LoVo (cell line): ENCODE measurements at regions not wholly inside any gene's neighbourhood (a gene's known extent, or its start where the extent isn't known, plus 50 kb on each side); places are given as distances from the start of the nearest gene placed in this dataset.
"Not testable (repeated sequence)": the region's sequence is repeated elsewhere in the genome, so short reads cannot be mapped to it uniquely, and the experiment has no call there.

Experiments used
- DNase-seq: peaks from one replicate; pipeline ENCODE4 v3.0.0-alpha.2; 2016; ENCODE audit warnings: low spot score

- DNase-seq: no peak
Measured at GRCh38 chr20:53664121-53664520, 70.5 kb upstream of the ZNF217 start.

- DNase-seq: not testable (repeated sequence)
Measured at GRCh38 chr20:53663521-53663920, 69.9 kb upstream of the ZNF217 start.

GRCh38 chr20:53662595-53662994 is 69.0 kb upstream of the ZNF217 start:
- DNase-seq: no peak

GRCh38 chr20:53660947-53661381 is 67.3 kb upstream of the ZNF217 start:
- DNase-seq: no peak

GRCh38 chr20:53660078-53660909 is 66.7 kb upstream of the ZNF217 start:
- DNase-seq: no peak

GRCh38 chr20:53658973-53659372 is 65.3 kb upstream of the ZNF217 start:
- DNase-seq: no peak

- DNase-seq: no peak
Measured at GRCh38 chr20:53658322-53658721, 64.7 kb upstream of the ZNF217 start.

- no peak for DNase-seq
Measured at GRCh38 chr20:53657732-53658131, 64.1 kb upstream of the ZNF217 start.

- no peak for DNase-seq
Measured at GRCh38 chr20:53657279-53657678, 63.6 kb upstream of the ZNF217 start.

- DNase-seq: no peak
Measured at GRCh38 chr20:53656293-53657202, 62.9 kb upstream of the ZNF217 start.

GRCh38 chr20:53655625-53656292 is 62.1 kb upstream of the ZNF217 start:
- DNase-seq: no peak

- DNase-seq: peak; percentile 76
Measured at GRCh38 chr20:53654932-53655624, 61.4 kb upstream of the ZNF217 start.

GRCh38 chr20:53654521-53654920 is 60.9 kb upstream of the ZNF217 start:
- DNase-seq: not testable (repeated sequence)

- no peak for DNase-seq
Measured at GRCh38 chr20:53652859-53653517, 59.3 kb upstream of the ZNF217 start.

- no peak for DNase-seq
Measured at GRCh38 chr20:53652090-53652858, 58.6 kb upstream of the ZNF217 start.

- not testable (repeated sequence) for DNase-seq
Measured at GRCh38 chr20:53649493-53649892, 55.9 kb upstream of the ZNF217 start.

- DNase-seq: no peak
Measured at GRCh38 chr20:53647286-53647821, 53.7 kb upstream of the ZNF217 start.

GRCh38 chr20:53646550-53646949 is 52.9 kb upstream of the ZNF217 start:
- no peak for DNase-seq

GRCh38 chr20:53645582-53645897 is 51.9 kb upstream of the ZNF217 start:
- no peak for DNase-seq

- DNase-seq: not testable (repeated sequence)
Measured at GRCh38 chr20:53644108-53644507, 50.5 kb upstream of the ZNF217 start.
